T-helper 1 cell treated with Interleukin-12 subunit alpha and Interleukin-12 subunit beta and Interleukin-4 antibody, amounts not matched to agents 30 ng/mL and 1 ng/mL, for 36 hours (primary cell): ENCODE measurements at regions not wholly inside any gene's neighbourhood (a gene's known extent, or its start where the extent isn't known, plus 50 kb on each side); places are given as distances from the start of the nearest gene placed in this dataset.

Experiments used
- intact Hi-C: fragments of 100-400 bp; cut with micrococcal nuclease; formaldehyde crosslinking; loops from one replicate; pipeline ENCODE4 v1.15.1; 2024

GRCh38 chr14:97703006-97703760, 906.0 kb downstream of the VRK1 start:
- intact Hi-C loops, result loop anchor here (2.0 to 10.0 kb wide), 4 partner anchors 84 to 908 kb away; partner anchors contain the start of gene VRK1

DNA sequence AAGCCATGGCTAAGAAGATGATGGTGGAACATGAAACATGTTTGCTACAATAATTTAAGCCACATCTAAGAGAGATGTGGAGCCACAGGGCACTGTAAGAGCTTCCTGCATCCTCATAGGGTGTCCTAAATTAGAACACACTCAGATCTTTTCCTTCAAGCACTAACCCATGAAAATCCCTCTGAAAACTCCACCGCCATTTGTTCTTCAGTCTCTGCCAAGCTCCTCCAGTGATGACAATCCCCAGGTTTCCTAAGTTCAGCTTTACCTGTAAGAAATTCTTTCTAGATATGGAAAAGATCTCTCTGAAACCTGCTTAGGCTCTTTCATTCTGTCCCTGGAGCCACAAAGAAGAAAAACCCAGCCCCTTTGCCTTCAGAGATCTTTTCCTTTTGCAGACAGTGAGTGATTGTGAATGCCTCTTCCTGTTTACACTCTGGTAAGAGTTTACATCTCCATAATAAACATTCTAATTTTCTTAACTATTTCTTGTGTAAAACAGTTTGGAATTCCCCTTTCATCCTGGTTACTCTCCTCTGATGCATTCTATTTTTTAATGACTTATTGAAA, 907.2 kb downstream of the VRK1 start:
- intact Hi-C loops, result loop anchor here (10.0 kb wide), 3 partner anchors 400 to 910 kb away; partner anchors contain the start of gene VRK1

GRCh38 chr14:97705107-97705506, 907.9 kb downstream of the VRK1 start:
- intact Hi-C loops, result loop anchor here (5.0 to 10.0 kb wide), 4 partner anchors 400 to 910 kb away; partner anchors contain the start of gene VRK1

DNA sequence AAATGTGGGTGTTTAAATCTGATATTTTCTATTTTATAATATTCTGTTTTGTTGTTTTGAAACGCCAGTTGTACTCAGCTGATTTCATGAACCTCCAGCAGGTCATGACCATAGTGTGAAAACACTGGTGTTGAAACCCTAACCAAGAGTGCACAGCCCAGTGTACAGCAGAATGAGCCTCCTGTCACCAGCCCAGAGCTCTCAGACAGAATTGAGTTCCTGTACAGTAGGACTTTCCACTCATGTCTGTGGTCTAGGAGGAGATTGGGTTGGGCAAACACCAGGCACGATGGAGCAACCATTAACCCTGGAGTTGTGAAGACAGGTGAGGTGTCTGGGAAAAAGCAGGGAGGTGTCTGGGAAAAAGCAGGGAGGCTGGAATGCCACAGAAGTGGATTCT, 908.8 kb downstream of the VRK1 start:
- intact Hi-C loops, result loop anchor here (2.0 to 10.0 kb wide), 9 partner anchors 19 to 1567 kb away; partner anchors contain the start of genes BCL11B and VRK1

GRCh38 chr14:97706819-97707218, 909.6 kb downstream of the VRK1 start:
- intact Hi-C loops, result loop anchor here (1.0 to 10.0 kb wide), 11 partner anchors 10 to 1566 kb away; partner anchors contain the start of genes BCL11B and VRK1

DNA sequence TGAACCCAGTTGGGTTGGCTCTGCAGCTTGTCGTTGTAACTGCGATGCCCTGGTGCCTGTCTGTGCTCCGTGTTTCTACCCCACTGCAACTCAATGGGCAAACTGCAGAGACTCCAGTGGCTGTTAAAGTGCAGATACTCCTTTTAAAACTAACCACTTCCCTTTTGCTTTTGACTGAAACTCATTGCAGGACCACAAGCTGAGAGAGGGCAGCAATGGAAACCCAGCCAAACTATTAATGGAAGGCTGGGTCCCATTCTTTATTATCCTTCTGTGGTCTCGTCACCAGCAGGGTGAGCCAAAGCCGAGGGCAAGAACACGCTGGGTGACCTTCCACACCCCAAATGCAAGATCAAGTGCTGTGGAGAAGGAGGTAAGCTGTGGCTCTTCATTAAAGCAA, 910.4 kb downstream of the VRK1 start:
- intact Hi-C loops, result loop anchor here (1.0 to 10.0 kb wide), 11 partner anchors 10 to 1565 kb away; partner anchors contain the start of genes BCL11B and VRK1

GRCh38 chr14:97709552-97709951, 912.4 kb downstream of the VRK1 start:
- intact Hi-C loops, result loop anchor here (5.0 to 10.0 kb wide), 4 partner anchors 405 to 915 kb away; partner anchors contain the start of gene VRK1

- intact Hi-C loops, result no loop called here
Measured at GRCh38 chr14:97710726-97711125, 913.5 kb downstream of the VRK1 start.

GRCh38 chr14:97712471-97712870, 915.3 kb downstream of the VRK1 start:
- intact Hi-C loops, result no loop called here

DNA sequence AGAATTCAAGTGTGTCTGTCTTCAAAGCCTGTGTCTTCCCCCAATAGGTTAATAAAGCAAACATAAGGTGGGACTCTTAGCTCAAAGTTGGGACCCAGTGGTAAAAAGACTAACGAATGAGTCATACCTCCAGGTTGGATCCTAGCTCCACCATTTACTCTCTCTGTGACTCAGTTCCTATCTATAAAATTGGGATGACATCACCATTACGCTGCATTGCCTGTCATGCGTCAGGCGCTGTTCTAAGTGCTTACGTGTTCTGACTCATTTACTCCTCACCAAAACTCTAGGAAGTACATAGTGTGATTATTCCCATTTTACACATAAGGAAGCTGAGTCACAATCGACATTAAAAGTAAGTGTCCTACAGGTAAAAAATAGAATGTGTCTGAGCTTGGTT, 915.8 kb downstream of the VRK1 start:
- intact Hi-C loops, result no loop called here

GRCh38 chr14:97718886-97719442, 921.8 kb downstream of the VRK1 start:
- intact Hi-C loops, result no loop called here

GRCh38 chr14:97719931-97720330, 922.7 kb downstream of the VRK1 start:
- intact Hi-C loops, result loop anchor here (5.0 kb wide), 4 partner anchors 67 to 308 kb away; no protein-coding TSS in a partner anchor

DNA sequence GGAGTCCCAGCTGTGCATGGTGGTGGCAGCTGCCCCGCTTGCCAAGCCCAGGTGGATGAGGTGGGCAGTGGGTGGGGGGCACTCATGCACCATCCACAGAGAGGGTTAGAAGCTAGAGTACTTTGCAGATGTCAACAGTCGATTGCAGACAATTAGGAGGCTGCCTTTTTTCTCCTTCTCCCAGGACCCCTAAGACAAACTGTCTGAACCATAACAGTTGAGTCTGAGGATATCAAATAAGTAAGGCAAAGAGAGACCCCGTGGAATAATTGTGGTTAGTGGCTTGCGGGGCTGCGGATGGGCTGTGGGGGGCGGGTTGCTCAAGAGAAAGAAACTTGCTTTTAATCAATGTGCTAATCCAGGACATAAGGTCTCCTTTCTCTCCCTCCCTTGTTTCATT, 926.2 kb downstream of the VRK1 start:
- intact Hi-C loops, result loop anchor here (5.0 kb wide), 4 partner anchors 64 to 311 kb away; no protein-coding TSS in a partner anchor

DNA sequence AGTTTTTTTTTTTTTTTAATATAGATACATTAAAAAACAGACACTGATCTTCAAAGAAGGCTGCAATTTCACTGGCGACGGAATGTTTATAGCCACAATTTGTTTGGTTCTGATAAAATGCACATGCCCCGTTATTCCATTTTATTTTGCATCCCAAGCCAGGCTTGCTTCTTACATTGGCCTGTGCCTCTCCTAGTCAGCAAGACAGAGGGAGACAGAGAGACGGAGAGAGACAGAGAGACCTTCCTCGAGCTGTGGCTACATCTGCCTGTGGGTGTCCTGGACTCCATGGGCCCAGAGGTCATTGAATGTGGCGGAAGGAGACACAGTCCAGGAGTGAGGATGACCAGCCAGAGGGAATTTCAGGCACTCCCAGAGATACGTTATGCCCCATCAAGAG, 926.6 kb downstream of the VRK1 start:
- intact Hi-C loops, result loop anchor here (2.0 to 5.0 kb wide), 6 partner anchors 17 to 312 kb away; no protein-coding TSS in a partner anchor

GRCh38 chr14:97724265-97724731, 927.1 kb downstream of the VRK1 start:
- intact Hi-C loops, result loop anchor here (2.0 to 5.0 kb wide), 6 partner anchors 17 to 312 kb away; no protein-coding TSS in a partner anchor

DNA sequence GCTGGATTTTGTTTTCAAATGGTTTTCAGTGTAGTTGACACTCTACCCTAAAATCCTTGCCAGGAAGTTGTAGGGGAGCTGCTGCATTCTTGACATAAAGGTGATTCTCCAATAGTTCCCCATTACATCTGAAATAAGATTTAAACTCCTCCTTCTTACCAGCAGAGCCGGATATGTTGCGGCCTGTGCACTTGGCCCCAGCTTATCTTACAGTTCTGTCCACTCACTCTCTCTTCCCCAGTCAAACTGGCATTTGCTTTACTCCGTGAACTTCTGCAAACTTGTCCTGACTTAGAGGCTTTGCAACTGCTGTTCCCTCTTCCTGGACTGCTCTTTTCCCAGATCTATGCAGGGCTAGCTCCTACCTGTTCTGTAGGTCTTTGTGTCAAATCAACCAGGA, 929.5 kb downstream of the VRK1 start:
- intact Hi-C loops, result no loop called here

DNA sequence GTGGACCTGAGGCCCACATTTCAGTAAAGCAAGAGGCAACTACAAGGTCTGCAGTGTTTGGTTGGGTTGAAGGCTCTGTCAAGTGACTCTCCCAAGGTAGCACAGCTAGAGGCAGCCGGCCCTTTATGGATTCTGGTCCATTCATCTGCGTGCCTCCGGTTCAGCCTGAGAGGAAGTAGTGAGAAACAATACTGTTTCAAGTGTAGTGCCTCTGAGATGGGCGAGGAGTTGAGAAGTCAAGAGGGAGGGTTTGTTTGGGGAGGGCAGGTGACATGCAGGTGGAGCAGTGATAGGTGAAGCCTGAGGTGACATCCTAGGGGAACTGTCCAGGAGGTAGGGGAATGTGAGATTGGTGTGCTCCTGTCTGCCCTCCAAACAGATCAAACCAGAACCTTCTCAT, 933.5 kb downstream of the VRK1 start:
- intact Hi-C loops, result no loop called here

DNA sequence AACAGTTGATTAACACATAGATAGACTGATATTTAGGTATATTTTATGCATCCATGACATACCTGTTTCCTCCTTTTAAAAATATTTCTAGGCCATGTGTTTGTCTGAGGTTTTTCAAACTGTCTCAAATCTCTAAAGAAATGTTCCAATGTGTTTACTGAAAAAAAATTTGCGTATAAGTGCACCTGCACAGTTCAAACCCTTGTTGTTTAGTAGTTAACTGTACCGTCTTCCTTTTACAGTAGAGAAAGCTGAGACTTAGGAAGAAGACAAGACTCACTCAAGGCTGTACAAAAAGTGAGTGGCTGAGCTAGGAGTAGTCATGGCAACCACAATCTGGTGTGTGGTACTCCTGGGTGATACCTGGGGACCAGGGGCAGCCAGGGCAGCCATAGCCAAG, 934.6 kb downstream of the VRK1 start:
- intact Hi-C loops, result no loop called here

DNA sequence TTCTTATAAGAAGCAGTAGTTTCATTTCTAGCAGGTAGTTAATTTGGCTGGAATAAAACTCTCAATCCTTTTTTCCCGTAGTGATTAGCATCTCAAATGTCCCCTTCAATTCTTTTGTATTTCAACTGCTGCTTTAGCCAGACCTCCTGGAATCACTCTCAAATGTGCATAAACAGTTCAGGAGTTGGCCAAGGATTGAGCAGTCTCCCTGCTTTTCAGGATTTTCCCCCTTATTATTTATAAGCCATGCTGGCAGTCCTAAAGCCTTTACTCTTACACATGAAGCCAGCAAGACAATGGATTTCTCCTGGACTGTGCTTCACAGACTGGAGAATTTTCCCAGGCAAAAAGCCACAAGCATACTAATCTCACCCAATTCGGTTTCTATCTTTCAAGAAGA, 950.1 kb downstream of the VRK1 start:
- intact Hi-C loops, result no loop called here

DNA sequence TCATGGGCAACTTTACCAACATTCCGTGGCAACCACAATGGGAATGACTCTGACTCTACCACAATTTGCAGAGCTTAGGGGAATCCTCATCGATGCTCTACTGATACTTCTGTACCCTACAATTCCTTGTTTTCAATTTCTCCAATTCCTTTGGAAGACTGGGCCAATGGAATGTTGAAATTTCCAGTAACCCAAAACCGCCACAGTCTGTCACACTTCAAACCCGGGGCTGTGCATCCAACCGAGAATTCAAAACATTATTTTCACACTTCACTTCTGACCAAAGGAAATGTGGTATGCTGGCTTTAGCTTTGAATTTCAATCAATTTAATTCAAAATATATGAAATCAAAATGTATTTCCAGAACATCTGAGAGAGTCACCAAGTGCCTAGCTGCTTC, 951.4 kb downstream of the VRK1 start:
- intact Hi-C loops, result no loop called here

GRCh38 chr14:97757491-97757890, 960.3 kb downstream of the VRK1 start:
- intact Hi-C loops, result no loop called here

- intact Hi-C loops, result no loop called here
Measured at GRCh38 chr14:97760050-97760449, 962.9 kb downstream of the VRK1 start.
